Activated T-cell treated with anti-CD3 and anti-CD28 coated beads for 48 hours (primary cell): ENCODE measurements at regions not wholly inside any gene's neighbourhood (a gene's known extent, or its start where the extent isn't known, plus 50 kb on each side); places are given as distances from the start of the nearest gene placed in this dataset.
"Not testable (repeated sequence)": the region's sequence is repeated elsewhere in the genome, so short reads cannot be mapped to it uniquely, and the experiment has no call there.

Source experiments
- DNase-seq: peaks from one replicate; pipeline ENCODE4 v3.0.0-alpha.2; 2020; ENCODE audit warnings: low read depth

GRCh38 chr9:21695443-21695842 lies 107.0 kb upstream of the MTAP start:
- no peak for DNase-seq

GRCh38 chr9:21695874-21696341 lies 106.5 kb upstream of the MTAP start:
- DNase-seq: no peak

GRCh38 chr9:21696411-21696871 lies 106.0 kb upstream of the MTAP start:
- no peak for DNase-seq

GRCh38 chr9:21708260-21708711 lies 94.2 kb upstream of the MTAP start:
- no peak for DNase-seq

GRCh38 chr9:21708856-21709255 lies 93.6 kb upstream of the MTAP start:
- DNase-seq: no peak

GRCh38 chr9:21709464-21710058 lies 92.9 kb upstream of the MTAP start:
- DNase-seq: peak; percentile 40

- DNase-seq: no peak
These were observed 91.8 kb upstream of the MTAP start for GRCh38 chr9:21710548-21711191.

- no peak for DNase-seq
These were observed 90.9 kb upstream of the MTAP start for GRCh38 chr9:21711504-21711903.

GRCh38 chr9:21715408-21715807 lies 87.0 kb upstream of the MTAP start:
- DNase-seq: no peak

GRCh38 chr9:21720758-21721157 lies 81.7 kb upstream of the MTAP start:
- no peak for DNase-seq

GRCh38 chr9:21727411-21727810 lies 75.0 kb upstream of the MTAP start:
- not testable (repeated sequence) for DNase-seq

- no peak for DNase-seq
These were observed 73.7 kb upstream of the MTAP start for GRCh38 chr9:21728781-21729180.

- DNase-seq: no peak
These were observed 72.8 kb upstream of the MTAP start for GRCh38 chr9:21729648-21730047.

GRCh38 chr9:21730899-21731298 lies 71.5 kb upstream of the MTAP start:
- DNase-seq: no peak

- no peak for DNase-seq
These were observed 61.3 kb upstream of the MTAP start for GRCh38 chr9:21741151-21741550.

- DNase-seq: no peak
These were observed 58.1 kb upstream of the MTAP start for GRCh38 chr9:21744320-21744719.

GRCh38 chr9:21744841-21745240 lies 57.6 kb upstream of the MTAP start:
- DNase-seq: no peak

GRCh38 chr9:21746550-21746949 lies 55.9 kb upstream of the MTAP start:
- no peak for DNase-seq

GRCh38 chr9:21747175-21747574 lies 55.3 kb upstream of the MTAP start:
- no peak for DNase-seq

- DNase-seq: no peak
These were observed 52.3 kb upstream of the MTAP start for GRCh38 chr9:21750021-21750735.

GRCh38 chr9:21751998-21752397 lies 50.4 kb upstream of the MTAP start:
- no peak for DNase-seq
